WTC11 (cell line): ENCODE measurements at regions not wholly inside any gene's neighbourhood (a gene's known extent, or its start where the extent isn't known, plus 50 kb on each side); places are given as distances from the start of the nearest gene placed in this dataset.

Experiments used
- ATAC-seq: fragments of 200-7000 bp; cut with Tn5 transposase; 2 replicates; pipeline ENCODE4 v1.10.0; 2021; ENCODE audit warnings: mild to moderate bottlenecking, moderate library complexity
- CTCF ChIA-PET: fragments of 300-600 bp; sonication (Branson Sonifier 250); formaldehyde crosslinking; loops from one replicate; lab custom pipeline; 2021; ENCODE audit warnings: antibody characterized with exemption; lab: Charles Lee
- POLR2A ChIA-PET: fragments of 350-600 bp; sonication (Branson Sonifier 250); formaldehyde crosslinking; loops from one replicate; lab custom pipeline; 2021; ENCODE audit warnings: antibody characterized with exemption; lab: Charles Lee
- DNase-seq: peaks from one replicate; pipeline ENCODE4 v3.0.0; 2021; ENCODE audit warnings: low spot score
- H3K27ac Mint-ChIP-seq: 2 replicates; pipeline ENCODE4 v1.8.0; 2021; ENCODE audit warnings: mixed read lengths
- H3K27me3 Mint-ChIP-seq: 2 replicates; pipeline ENCODE4 v1.8.0; 2021; ENCODE audit warnings: low read depth, mild to moderate bottlenecking, moderate library complexity, mixed read lengths
- H3K36me3 Mint-ChIP-seq: 2 replicates; pipeline ENCODE4 v1.8.0; 2021; ENCODE audit warnings: mixed read lengths
- H3K4me1 Mint-ChIP-seq: 2 replicates; pipeline ENCODE4 v1.8.0; 2022; ENCODE audit warnings: mixed read lengths
- H3K4me3 Mint-ChIP-seq: 2 replicates; pipeline ENCODE4 v1.8.0; 2021; ENCODE audit warnings: mild to moderate bottlenecking, moderate library complexity, mixed read lengths
- H3K9me3 Mint-ChIP-seq: 2 replicates; pipeline ENCODE4 v1.8.0; 2021; ENCODE audit warnings: mixed read lengths
- AR ChIP-seq: fragments of 250-450 bp; sonication (Bioruptor Pico); IDR thresholded peaks from 2 replicates; pipeline ENCODE4 v1.9.0; 2021; ENCODE audit warnings: mild to moderate bottlenecking
- CREB1 ChIP-seq: sonication (generic); formaldehyde crosslinking; IDR thresholded peaks from 2 replicates; pipeline ENCODE4 v1.8.0; 2023; ENCODE audit warnings: mild to moderate bottlenecking, missing genetic modification reagents
- E2F5 ChIP-seq: sonication (generic); formaldehyde crosslinking; IDR thresholded peaks from 2 replicates; pipeline ENCODE4 v1.8.1; 2022; ENCODE audit warnings: mild to moderate bottlenecking, moderate library complexity, missing genetic modification reagents
- IRF2 ChIP-seq: sonication (generic); formaldehyde crosslinking; IDR thresholded peaks from 2 replicates; pipeline ENCODE4 v1.8.0; 2022; ENCODE audit warnings: low read depth, missing genetic modification reagents, borderline replicate concordance
- JAZF1 ChIP-seq: fragments of 250-450 bp; sonication (Bioruptor Pico); IDR thresholded peaks from 2 replicates; pipeline ENCODE4 v1.9.0; 2021; ENCODE audit warnings: moderate library complexity, mild to moderate bottlenecking, inconsistent platforms
- KAT7 ChIP-seq: sonication (generic); formaldehyde crosslinking; IDR thresholded peaks from 2 replicates; pipeline ENCODE4 v1.8.1; 2023; ENCODE audit warnings: missing genetic modification reagents, mild to moderate bottlenecking, borderline replicate concordance
- MAX ChIP-seq: sonication (generic); formaldehyde crosslinking; IDR thresholded peaks from 2 replicates; pipeline ENCODE4 v1.8.0; 2022; ENCODE audit warnings: mild to moderate bottlenecking, missing genetic modification reagents
- NR3C1 ChIP-seq: sonication (generic); formaldehyde crosslinking; conservative IDR thresholded peaks from 2 replicates; pipeline ENCODE4 v1.8.1; 2023; ENCODE audit warnings: low read depth, mild to moderate bottlenecking, missing genetic modification reagents
- PRRX2 ChIP-seq: fragments of 250-450 bp; sonication (Bioruptor Pico); IDR thresholded peaks from 2 replicates; pipeline ENCODE4 v1.8.0; 2021; ENCODE audit warnings: mild to moderate bottlenecking
- TEAD4 ChIP-seq: sonication (generic); formaldehyde crosslinking; IDR thresholded peaks from 2 replicates; pipeline ENCODE4 v1.8.0; 2022; ENCODE audit warnings: mild to moderate bottlenecking, missing genetic modification reagents
- USF2 ChIP-seq: sonication (generic); formaldehyde crosslinking; IDR thresholded peaks from 2 replicates; pipeline ENCODE4 v1.8.1; 2023; ENCODE audit warnings: mild to moderate bottlenecking, missing genetic modification reagents, moderate library complexity
- ZNF138 ChIP-seq: sonication (generic); formaldehyde crosslinking; conservative IDR thresholded peaks from 2 replicates; pipeline ENCODE4 v1.8.1; 2022; ENCODE audit warnings: mild to moderate bottlenecking, moderate library complexity, missing genetic modification reagents
- ZNF219 ChIP-seq: sonication (generic); formaldehyde crosslinking; IDR thresholded peaks from 2 replicates; pipeline ENCODE4 v1.8.0; 2023; ENCODE audit warnings: missing genetic modification reagents, mild to moderate bottlenecking, borderline replicate concordance
- ZNF232 ChIP-seq: sonication (generic); formaldehyde crosslinking; IDR thresholded peaks from 2 replicates; pipeline ENCODE4 v1.8.0; 2022; ENCODE audit warnings: mild to moderate bottlenecking, missing genetic modification reagents
- TF ChIP-seq, protein P1 (sequence below): sonication (generic); formaldehyde crosslinking; IDR thresholded peaks from 2 replicates; pipeline ENCODE4 v1.8.1; 2023; ENCODE audit warnings: mild to moderate bottlenecking, moderate library complexity, missing genetic modification reagents
- TF ChIP-seq, protein P2 (sequence below): sonication (generic); formaldehyde crosslinking; IDR thresholded peaks from 2 replicates; pipeline ENCODE4 v1.8.1; 2022; ENCODE audit warnings: mild to moderate bottlenecking, missing genetic modification reagents, moderate library complexity, borderline replicate concordance
- TF ChIP-seq, protein P3 (sequence below): sonication (generic); formaldehyde crosslinking; conservative IDR thresholded peaks from 2 replicates; pipeline ENCODE4 v1.8.1; 2022; ENCODE audit warnings: mild to moderate bottlenecking, missing genetic modification reagents
- TF ChIP-seq, protein P4 (sequence below): sonication (generic); formaldehyde crosslinking; IDR thresholded peaks from 2 replicates; pipeline ENCODE4 v1.8.1; 2023; ENCODE audit warnings: mild to moderate bottlenecking, missing genetic modification reagents, borderline replicate concordance

GRCh38 chr20:57844626-57845596, 135.1 kb upstream of the PMEPA1 start:
- H3K36me3 Mint-ChIP-seq: no peaks in the 10 kb centered on the region
- DNase-seq (no peak), ATAC-seq (no peak)
- no peaks in the 10 kb centered on the region; the same call in 1 of the 2 replicates for H3K27me3 Mint-ChIP-seq
- H3K9me3 Mint-ChIP-seq: no peaks in the 10 kb centered on the region
- CTCF ChIA-PET: interaction anchor here (0.8 to 1.5 kb wide), 2 partner anchors 222 to 243 kb away, joined by 3 to 5 read pairs; no protein-coding TSS in a partner anchor
- H3K4me1 Mint-ChIP-seq: no peaks in the 10 kb centered on the region
- H3K27ac Mint-ChIP-seq: no peak overlapping the region
- H3K4me3 Mint-ChIP-seq: no peak overlapping the region
- POLR2A ChIA-PET: no interaction called here
- no peak for TF ChIP-seq TEAD4 (CRISPR knock-in tag)
- TF ChIP-seq NR3C1: no peak
- no peak for TF ChIP-seq CREB1 (CRISPR knock-in tag)
- TF ChIP-seq E2F5 (CRISPR knock-in tag): no peak
- TF ChIP-seq AR: no peak
- no peak for TF ChIP-seq ZNF138
- TF ChIP-seq, protein P1, sequence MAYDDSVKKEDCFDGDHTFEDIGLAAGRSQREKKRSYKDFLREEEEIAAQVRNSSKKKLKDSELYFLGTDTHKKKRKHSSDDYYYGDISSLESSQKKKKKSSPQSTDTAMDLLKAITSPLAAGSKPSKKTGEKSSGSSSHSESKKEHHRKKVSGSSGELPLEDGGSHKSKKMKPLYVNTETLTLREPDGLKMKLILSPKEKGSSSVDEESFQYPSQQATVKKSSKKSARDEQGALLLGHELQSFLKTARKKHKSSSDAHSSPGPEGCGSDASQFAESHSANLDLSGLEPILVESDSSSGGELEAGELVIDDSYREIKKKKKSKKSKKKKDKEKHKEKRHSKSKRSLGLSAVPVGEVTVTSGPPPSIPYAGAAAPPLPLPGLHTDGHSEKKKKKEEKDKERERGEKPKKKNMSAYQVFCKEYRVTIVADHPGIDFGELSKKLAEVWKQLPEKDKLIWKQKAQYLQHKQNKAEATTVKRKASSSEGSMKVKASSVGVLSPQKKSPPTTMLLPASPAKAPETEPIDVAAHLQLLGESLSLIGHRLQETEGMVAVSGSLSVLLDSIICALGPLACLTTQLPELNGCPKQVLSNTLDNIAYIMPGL: no peak
- no peak for TF ChIP-seq ZNF232 (CRISPR knock-in tag)
- TF ChIP-seq JAZF1 (CRISPR knock-in tag): no peak
- no peak for TF ChIP-seq KAT7 (CRISPR knock-in tag)
- TF ChIP-seq USF2 (CRISPR knock-in tag): no peak
- TF ChIP-seq, protein P2, sequence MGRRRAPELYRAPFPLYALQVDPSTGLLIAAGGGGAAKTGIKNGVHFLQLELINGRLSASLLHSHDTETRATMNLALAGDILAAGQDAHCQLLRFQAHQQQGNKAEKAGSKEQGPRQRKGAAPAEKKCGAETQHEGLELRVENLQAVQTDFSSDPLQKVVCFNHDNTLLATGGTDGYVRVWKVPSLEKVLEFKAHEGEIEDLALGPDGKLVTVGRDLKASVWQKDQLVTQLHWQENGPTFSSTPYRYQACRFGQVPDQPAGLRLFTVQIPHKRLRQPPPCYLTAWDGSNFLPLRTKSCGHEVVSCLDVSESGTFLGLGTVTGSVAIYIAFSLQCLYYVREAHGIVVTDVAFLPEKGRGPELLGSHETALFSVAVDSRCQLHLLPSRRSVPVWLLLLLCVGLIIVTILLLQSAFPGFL: no peak
- TF ChIP-seq PRRX2 (CRISPR knock-in tag): no peak
- no peak for TF ChIP-seq ZNF219 (CRISPR knock-in tag)
- no peak for TF ChIP-seq IRF2 (CRISPR knock-in tag)
- no peak for TF ChIP-seq MAX (CRISPR knock-in tag)
- TF ChIP-seq, protein P3, sequence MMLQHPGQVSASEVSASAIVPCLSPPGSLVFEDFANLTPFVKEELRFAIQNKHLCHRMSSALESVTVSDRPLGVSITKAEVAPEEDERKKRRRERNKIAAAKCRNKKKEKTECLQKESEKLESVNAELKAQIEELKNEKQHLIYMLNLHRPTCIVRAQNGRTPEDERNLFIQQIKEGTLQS (CRISPR knock-in tag): no peak
- TF ChIP-seq, protein P4, sequence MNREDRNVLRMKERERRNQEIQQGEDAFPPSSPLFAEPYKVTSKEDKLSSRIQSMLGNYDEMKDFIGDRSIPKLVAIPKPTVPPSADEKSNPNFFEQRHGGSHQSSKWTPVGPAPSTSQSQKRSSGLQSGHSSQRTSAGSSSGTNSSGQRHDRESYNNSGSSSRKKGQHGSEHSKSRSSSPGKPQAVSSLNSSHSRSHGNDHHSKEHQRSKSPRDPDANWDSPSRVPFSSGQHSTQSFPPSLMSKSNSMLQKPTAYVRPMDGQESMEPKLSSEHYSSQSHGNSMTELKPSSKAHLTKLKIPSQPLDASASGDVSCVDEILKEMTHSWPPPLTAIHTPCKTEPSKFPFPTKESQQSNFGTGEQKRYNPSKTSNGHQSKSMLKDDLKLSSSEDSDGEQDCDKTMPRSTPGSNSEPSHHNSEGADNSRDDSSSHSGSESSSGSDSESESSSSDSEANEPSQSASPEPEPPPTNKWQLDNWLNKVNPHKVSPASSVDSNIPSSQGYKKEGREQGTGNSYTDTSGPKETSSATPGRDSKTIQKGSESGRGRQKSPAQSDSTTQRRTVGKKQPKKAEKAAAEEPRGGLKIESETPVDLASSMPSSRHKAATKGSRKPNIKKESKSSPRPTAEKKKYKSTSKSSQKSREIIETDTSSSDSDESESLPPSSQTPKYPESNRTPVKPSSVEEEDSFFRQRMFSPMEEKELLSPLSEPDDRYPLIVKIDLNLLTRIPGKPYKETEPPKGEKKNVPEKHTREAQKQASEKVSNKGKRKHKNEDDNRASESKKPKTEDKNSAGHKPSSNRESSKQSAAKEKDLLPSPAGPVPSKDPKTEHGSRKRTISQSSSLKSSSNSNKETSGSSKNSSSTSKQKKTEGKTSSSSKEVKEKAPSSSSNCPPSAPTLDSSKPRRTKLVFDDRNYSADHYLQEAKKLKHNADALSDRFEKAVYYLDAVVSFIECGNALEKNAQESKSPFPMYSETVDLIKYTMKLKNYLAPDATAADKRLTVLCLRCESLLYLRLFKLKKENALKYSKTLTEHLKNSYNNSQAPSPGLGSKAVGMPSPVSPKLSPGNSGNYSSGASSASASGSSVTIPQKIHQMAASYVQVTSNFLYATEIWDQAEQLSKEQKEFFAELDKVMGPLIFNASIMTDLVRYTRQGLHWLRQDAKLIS (CRISPR knock-in tag): no peak
- TF ChIP-seq, all 79 proteins: peak for 0
